22Rv1 (cell line): ENCODE measurements at regions not wholly inside any gene's neighbourhood (a gene's known extent, or its start where the extent isn't known, plus 50 kb on each side); places are given as distances from the start of the nearest gene placed in this dataset.

Experiments
- CTCF ChIP-seq: fragments of 450-650 bp; IDR thresholded peaks from 2 replicates; pipeline ENCODE4 v1.5.1; 2017; ENCODE audit warnings: mild to moderate bottlenecking
- ZFX ChIP-seq: fragments of 450-650 bp; IDR thresholded peaks from 2 replicates; pipeline ENCODE4 v1.6.1; 2017; ENCODE audit warnings: antibody characterized with exemption, borderline replicate concordance

GRCh38 chr3:167054926-167055325, 325.2 kb downstream of the ZBBX start:
- TF ChIP-seq CTCF (no peak), ZFX (no peak)
